Pancreas (tissue), 10 donors: ENCODE measurements at regions not wholly inside any gene's neighbourhood (a gene's known extent, or its start where the extent isn't known, plus 50 kb on each side); places are given as distances from the start of the nearest gene placed in this dataset.
A peak's percentile ranks its signal among the peaks of the same experiment; 100 is the strongest.

Experiments
- ATAC-seq, 4 donors: fragments of 200-7000 bp; cut with Tn5 transposase; one replicate each; pipeline versions ENCODE4 v1.8.0 to v1.9.1; 2020; ENCODE audit warnings: mild to moderate bottlenecking in 4 of 4, moderate library complexity in 4 of 4
- DNase-seq, 6 donors: peaks; one replicate each; pipeline ENCODE4 v3.0.0-alpha.2; 2020
- FAIRE-seq: peaks from 2 replicates; lab custom pipeline; 2012; peaks lifted over from hg19 to GRCh38; lab: Jason Lieb, UNC
- H3K27ac ChIP-seq, 4 donors: fragments of 200-600 bp; sonication (generic); 1 replicate in 3 of 4; 2 replicates in 1 of 4; pipeline versions ENCODE4 v1.5.0 to v1.8.0; 2020
- H3K27me3 ChIP-seq, 4 donors: fragments of 200-600 bp; one replicate each; pipeline ENCODE4 v1.8.0; 2021
- H3K36me3 ChIP-seq, 3 donors: fragments of 200-600 bp; sonication (generic) in 1 of 3; one replicate each; pipeline versions ENCODE4 v1.5.0 to v1.8.0; 2020 to 2021
- H3K4me1 ChIP-seq, 3 donors: fragments of 200-600 bp; one replicate each; pipeline ENCODE4 v1.8.0; 2021
- H3K4me3 ChIP-seq, 4 donors: fragments of 200-600 bp; sonication (generic) in 2 of 4; one replicate each; pipeline versions ENCODE4 v1.5.0 to v1.8.0; 2020 to 2021
- H3K9me3 ChIP-seq, 4 donors: fragments of 200-600 bp; one replicate each; pipeline ENCODE4 v1.8.0; 2021
- CTCF ChIP-seq, 4 donors: fragments of 200-600 bp; sonication (generic) in 3 of 4; IDR thresholded peaks; one replicate each; pipeline versions ENCODE4 v1.5.0 to v1.8.0; 2021; ENCODE audit warnings: antibody characterized with exemption in 4 of 4
- WGBS, 2 donors: extraction: QIAGEN DNeasy Blood & Tissue Kit; methylation state at CpG; one replicate each; pipeline ENCODE4 v1.1.7; 2013; 5-methylcytosine and 5-hydroxymethylcytosine counted together
- intact Hi-C, 3 donors: fragments of 100-400 bp; cut with DNase I; formaldehyde crosslinking; loops; one replicate each; pipeline versions ENCODE4 v1.11.1 to v1.14.2; 2022
- donor health status: healthy with polysubstance abuse.
- donor health status: DM: no; HTN: no; CAD: no; lungs with moderate emphysema.
- donor health status: DM: no; HTN: no; CAD: no.
- donor health status: control.
- donor health status: control.
- donor health status: Bipolar disorder and iron deficiency.
- donor health status: DM: yes; HTN: yes; CAD: no.
- donor health status: DM: no; HTN: no; CAD: no.
- donor health status: DM: no; HTN: no; CAD: no.
- donor health status: DM: yes; HTN: yes; CAD: no.

DNA sequence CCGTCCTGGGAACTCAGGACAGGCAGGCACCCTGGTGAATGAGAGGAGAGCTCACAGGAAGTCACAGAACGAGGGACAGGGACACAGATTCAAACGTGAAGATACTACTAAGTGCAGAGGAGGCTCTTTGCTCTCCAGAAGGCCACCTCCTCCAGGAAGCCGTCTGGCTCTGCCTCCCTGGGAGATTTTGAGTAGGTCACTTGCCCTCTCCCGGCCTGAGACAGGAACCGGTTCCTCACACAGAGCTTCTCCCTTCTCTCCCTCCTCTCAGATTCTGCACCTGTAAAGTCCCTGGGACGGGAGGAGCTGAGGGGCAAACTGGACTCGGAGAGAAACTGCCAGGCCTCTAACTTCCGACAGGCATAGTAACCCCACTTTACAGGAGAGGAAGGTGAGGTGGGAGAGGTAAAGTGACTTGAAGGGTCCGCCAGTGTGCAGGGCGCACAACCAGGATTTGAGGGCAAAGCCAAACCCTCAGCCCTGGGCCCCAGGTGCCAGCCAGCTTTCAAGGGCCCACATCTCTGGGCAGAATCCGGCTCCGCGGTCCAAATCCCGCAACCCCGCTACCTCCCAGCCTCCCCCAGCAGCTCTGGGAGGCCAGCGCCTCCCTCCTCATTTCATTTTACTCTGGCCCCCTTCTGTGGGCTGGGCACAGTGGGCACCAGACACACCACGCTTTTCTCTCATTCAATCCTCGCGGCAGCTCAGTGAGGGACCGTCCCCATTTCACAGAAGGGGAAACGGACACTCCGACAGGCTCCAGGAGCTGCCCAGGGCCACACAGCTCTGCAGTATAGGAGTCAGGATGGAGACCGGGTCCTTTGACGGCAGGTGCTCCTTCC lies 150.2 kb downstream of the SMAD6 start:
- no peak overlapping the region for H3K27ac ChIP-seq
- intact Hi-C loops = loop anchor here in 2 of 3 donors (5.0 to 10.0 kb wide), 3 partner anchors 67 to 250 kb away; no protein-coding TSS in a partner anchor
- no peak for TF ChIP-seq CTCF (IDR thresholded peaks at IDR 0.05)
- no peak for ATAC-seq
- H3K4me1 ChIP-seq = no peaks in the 10 kb centered on the region
- no peaks in the 10 kb centered on the region for H3K27me3 ChIP-seq
- FAIRE-seq = no peak
- H3K9me3 ChIP-seq = no peaks in the 10 kb centered on the region
- no peak overlapping the region for H3K4me3 ChIP-seq
- no peaks in the 10 kb centered on the region for H3K36me3 ChIP-seq
- DNase-seq = no peak
- WGBS, 2 donors = 89 to 94% methylated on average over 25 of the region's 25 CpGs

GRCh38 chr15:66854012-66854965 lies 152.3 kb downstream of the SMAD6 start:
- 71 to 83% methylated on average over 22 to 23 of the region's 23 CpGs for WGBS, 2 donors
- peak in 1 of 6 donors; percentile 12 for DNase-seq
- H3K36me3 ChIP-seq = no peaks in the 10 kb centered on the region
- no peak for ATAC-seq
- FAIRE-seq = no peak
- no peak overlapping the region for H3K27ac ChIP-seq
- no peaks in the 10 kb centered on the region for H3K27me3 ChIP-seq
- H3K4me1 ChIP-seq = no peaks in the 10 kb centered on the region
- TF ChIP-seq CTCF (IDR thresholded peaks at IDR 0.05) = no peak
- intact Hi-C loops = loop anchor here in 2 of 3 donors (5.0 to 10.0 kb wide), 3 partner anchors 69 to 252 kb away; no protein-coding TSS in a partner anchor
- H3K4me3 ChIP-seq = no peak overlapping the region
- no peaks in the 10 kb centered on the region for H3K9me3 ChIP-seq

DNA sequence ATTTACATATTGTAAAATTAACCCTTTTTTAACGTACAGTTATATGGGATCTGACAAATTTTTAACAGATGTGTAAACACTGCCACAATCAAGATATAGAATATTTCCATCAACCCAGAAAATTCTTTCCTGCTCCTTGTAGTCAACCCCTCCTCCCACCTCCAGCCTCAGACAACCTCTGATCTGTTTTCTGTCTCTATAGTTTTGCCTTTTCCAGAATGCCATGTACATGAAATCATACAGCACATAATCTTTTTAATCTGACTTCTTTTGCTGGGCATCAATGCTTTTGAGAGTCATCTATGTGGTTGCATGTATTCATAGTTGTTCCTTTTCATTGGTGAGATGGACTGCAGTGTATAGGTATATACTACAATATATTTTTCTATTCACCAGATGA lies 153.0 kb downstream of the SMAD6 start:
- ATAC-seq (no peak), FAIRE-seq (no peak), DNase-seq (no peak)
- no peaks in the 10 kb centered on the region for H3K4me1 ChIP-seq
- no peaks in the 10 kb centered on the region for H3K27me3 ChIP-seq
- no peak overlapping the region for H3K27ac ChIP-seq
- H3K36me3 ChIP-seq = no peaks in the 10 kb centered on the region
- no peak for TF ChIP-seq CTCF (IDR thresholded peaks at IDR 0.05)
- intact Hi-C loops = loop anchor here in 2 of 3 donors (10.0 kb wide), 2 partner anchors 70 to 160 kb away; no protein-coding TSS in a partner anchor
- no peaks in the 10 kb centered on the region for H3K9me3 ChIP-seq
- H3K4me3 ChIP-seq = no peak overlapping the region
- 16 to 23% methylated on average over 1 of the region's 1 CpG for WGBS, 2 donors

GRCh38 chr15:66857694-66858093 lies 155.7 kb downstream of the SMAD6 start:
- no peaks in the 10 kb centered on the region for H3K27me3 ChIP-seq
- ATAC-seq (no peak), DNase-seq (no peak), FAIRE-seq (no peak)
- H3K4me3 ChIP-seq = no peak overlapping the region
- no peaks in the 10 kb centered on the region for H3K36me3 ChIP-seq
- H3K27ac ChIP-seq = no peak overlapping the region
- no peaks in the 10 kb centered on the region for H3K9me3 ChIP-seq
- no peaks in the 10 kb centered on the region for H3K4me1 ChIP-seq
- TF ChIP-seq CTCF (IDR thresholded peaks at IDR 0.05) = no peak
- intact Hi-C loops = loop anchor here in 2 of 3 donors (10.0 kb wide), 2 partner anchors 73 to 163 kb away; no protein-coding TSS in a partner anchor
